PC-3 (cell line): ENCODE measurements at regions not wholly inside any gene's neighbourhood (a gene's known extent, or its start where the extent isn't known, plus 50 kb on each side); places are given as distances from the start of the nearest gene placed in this dataset.

ENCODE experiments used
- ATAC-seq: fragments of 200-7000 bp; cut with Tn5 transposase; 2 replicates; pipeline ENCODE4 v1.9.1; 2020; ENCODE audit warnings: mild to moderate bottlenecking, moderate library complexity
- BruUV-seq: library from RNA; stranded (reverse); fragments of 400-500 nt; replicated peaks from 2 replicates; lab custom pipeline; 2021; lab: Mats Ljungman, UMichigan
- CTCF ChIA-PET: fragments of 300-600 bp; sonication (Branson Sonifier 250); formaldehyde crosslinking; loops from one replicate; lab custom pipeline; 2022; ENCODE audit warnings: antibody characterized with exemption; lab: Charles Lee
- POLR2A ChIA-PET: fragments of 300-600 bp; sonication (Branson Sonifier 250); formaldehyde crosslinking; loops from one replicate; lab custom pipeline; 2022; ENCODE audit warnings: antibody characterized with exemption; ENCODE audit not compliant: unreplicated experiment; lab: Charles Lee
- DNase-seq: peaks from one replicate; pipeline ENCODE4 v3.0.0-alpha.2; 2015
- H2AFZ ChIP-seq: fragments of 300-600 bp; sonication (generic); 2 replicates; pipeline ENCODE4 v1.6.0; 2016; ENCODE audit warnings: antibody characterized with exemption, low read length
- H3F3A ChIP-seq: fragments of 300-600 bp; sonication (generic); one replicate; pipeline ENCODE4 v1.6.0; 2017; ENCODE audit warnings: antibody characterized with exemption, low read length, control low read depth, mild to moderate bottlenecking; ENCODE audit not compliant: unreplicated experiment
- H3K27ac ChIP-seq: fragments of 300-600 bp; sonication (generic); 2 replicates; pipeline ENCODE4 v1.5.1; 2016; ENCODE audit warnings: mild to moderate bottlenecking, low read length
- H3K27me3 ChIP-seq: fragments of 300-600 bp; sonication (generic); 2 replicates; pipeline ENCODE4 v1.6.1; 2016; ENCODE audit warnings: low read length, mixed read lengths
- H3K36me3 ChIP-seq: fragments of 300-600 bp; sonication (generic); 2 replicates; pipeline ENCODE4 v1.6.1; 2016; ENCODE audit warnings: low read depth, mixed run types, low read length, mixed read lengths
- H3K4me1 ChIP-seq: fragments of 300-600 bp; sonication (generic); 2 replicates; pipeline ENCODE4 v1.5.1; 2016; ENCODE audit warnings: low read length; ENCODE audit not compliant: insufficient read depth
- H3K4me2 ChIP-seq: fragments of 300-600 bp; sonication (generic); 2 replicates; pipeline ENCODE4 v1.6.0; 2016; ENCODE audit warnings: low read length
- H3K4me3 ChIP-seq: fragments of 300-600 bp; sonication (generic); 2 replicates; pipeline ENCODE4 v1.5.1; 2016; ENCODE audit warnings: mild to moderate bottlenecking, low read length, mixed read lengths
- H3K79me2 ChIP-seq: fragments of 300-600 bp; sonication (generic); 2 replicates; pipeline ENCODE4 v1.6.1; 2017; ENCODE audit warnings: low read length, mixed read lengths
- H3K9ac ChIP-seq: fragments of 300-600 bp; sonication (generic); 2 replicates; pipeline ENCODE4 v1.6.0; 2016; ENCODE audit warnings: mild to moderate bottlenecking, low read length
- H3K9me2 ChIP-seq: fragments of 300-600 bp; sonication (generic); replicated peaks from 2 replicates; pipeline ENCODE4 v1.6.1; 2016; ENCODE audit warnings: mixed run types, low read length, mixed read lengths
- H3K9me3 ChIP-seq: fragments of 300-600 bp; sonication (generic); 2 replicates; pipeline ENCODE4 v1.6.1; 2016; ENCODE audit warnings: low read length, mixed read lengths
- H4K20me1 ChIP-seq: fragments of 300-600 bp; sonication (generic); 2 replicates; pipeline ENCODE4 v1.6.1; 2016; ENCODE audit warnings: low read length, mixed read lengths
- EZH2 ChIP-seq: fragments of 300-600 bp; sonication (generic); IDR thresholded peaks from one replicate; pipeline ENCODE4 v1.6.1; 2017; ENCODE audit warnings: antibody characterized with exemption, mild to moderate bottlenecking, low read length; ENCODE audit not compliant: unreplicated experiment
- EZH2phosphoT487 ChIP-seq: fragments of 300-600 bp; sonication (generic); IDR thresholded peaks from 2 replicates; pipeline ENCODE4 v1.6.1; 2018; ENCODE audit warnings: mild to moderate bottlenecking, antibody characterized with exemption, low read length, borderline replicate concordance
- intact Hi-C: fragments of 100-400 bp; cut with micrococcal nuclease; formaldehyde crosslinking; loops from 2 replicates; pipeline ENCODE4 v1.9.0; 2023
- TF ChIP-seq, protein P1 (sequence below): fragments of 300-600 bp; sonication (generic); conservative IDR thresholded peaks from 2 replicates; pipeline ENCODE4 v1.5.1; 2017; ENCODE audit warnings: antibody characterized with exemption, low read depth, mild to moderate bottlenecking, low read length

- no peaks in the 10 kb centered on the region for H3K79me2 ChIP-seq
- no TSS peak for BruUV-seq
- no peak for TF ChIP-seq EZH2phosphoT487
- TF ChIP-seq, protein P1, sequence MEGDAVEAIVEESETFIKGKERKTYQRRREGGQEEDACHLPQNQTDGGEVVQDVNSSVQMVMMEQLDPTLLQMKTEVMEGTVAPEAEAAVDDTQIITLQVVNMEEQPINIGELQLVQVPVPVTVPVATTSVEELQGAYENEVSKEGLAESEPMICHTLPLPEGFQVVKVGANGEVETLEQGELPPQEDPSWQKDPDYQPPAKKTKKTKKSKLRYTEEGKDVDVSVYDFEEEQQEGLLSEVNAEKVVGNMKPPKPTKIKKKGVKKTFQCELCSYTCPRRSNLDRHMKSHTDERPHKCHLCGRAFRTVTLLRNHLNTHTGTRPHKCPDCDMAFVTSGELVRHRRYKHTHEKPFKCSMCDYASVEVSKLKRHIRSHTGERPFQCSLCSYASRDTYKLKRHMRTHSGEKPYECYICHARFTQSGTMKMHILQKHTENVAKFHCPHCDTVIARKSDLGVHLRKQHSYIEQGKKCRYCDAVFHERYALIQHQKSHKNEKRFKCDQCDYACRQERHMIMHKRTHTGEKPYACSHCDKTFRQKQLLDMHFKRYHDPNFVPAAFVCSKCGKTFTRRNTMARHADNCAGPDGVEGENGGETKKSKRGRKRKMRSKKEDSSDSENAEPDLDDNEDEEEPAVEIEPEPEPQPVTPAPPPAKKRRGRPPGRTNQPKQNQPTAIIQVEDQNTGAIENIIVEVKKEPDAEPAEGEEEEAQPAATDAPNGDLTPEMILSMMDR: no peak
- TF ChIP-seq EZH2: no peak
- CTCF ChIA-PET: interaction anchor here (0.5 kb wide), 1 partner anchor 54 kb away, joined by 3 read pairs; no protein-coding TSS in a partner anchor
- H4K20me1 ChIP-seq: no peaks in the 10 kb centered on the region
- H3K27ac ChIP-seq: no peak overlapping the region
- H3K36me3 ChIP-seq: no peaks in the 10 kb centered on the region
- H3K27me3 ChIP-seq: peaks cover 28% of the 10 kb centered on the region; the same call in 1 of the 2 replicates
- H3K4me3 ChIP-seq: no peak overlapping the region
- ATAC-seq: no peak
- no peaks in the 10 kb centered on the region for H3F3A ChIP-seq
- POLR2A ChIA-PET: no interaction called here
- no peak overlapping the region for H2AFZ ChIP-seq
- H3K4me2 ChIP-seq: no peak overlapping the region
- no peak overlapping the region for H3K9ac ChIP-seq
- intact Hi-C loops: no loop called here
- H3K9me2 ChIP-seq: no peaks in the 10 kb centered on the region
- H3K4me1 ChIP-seq: peaks cover 3% of the 10 kb centered on the region; the same call in 1 of the 2 replicates
- no peaks in the 10 kb centered on the region for H3K9me3 ChIP-seq
- DNase-seq: no peak
These were observed 314.7 kb upstream of the SPRED2 start for GRCh38 chr2:65746931-65747675.

DNA sequence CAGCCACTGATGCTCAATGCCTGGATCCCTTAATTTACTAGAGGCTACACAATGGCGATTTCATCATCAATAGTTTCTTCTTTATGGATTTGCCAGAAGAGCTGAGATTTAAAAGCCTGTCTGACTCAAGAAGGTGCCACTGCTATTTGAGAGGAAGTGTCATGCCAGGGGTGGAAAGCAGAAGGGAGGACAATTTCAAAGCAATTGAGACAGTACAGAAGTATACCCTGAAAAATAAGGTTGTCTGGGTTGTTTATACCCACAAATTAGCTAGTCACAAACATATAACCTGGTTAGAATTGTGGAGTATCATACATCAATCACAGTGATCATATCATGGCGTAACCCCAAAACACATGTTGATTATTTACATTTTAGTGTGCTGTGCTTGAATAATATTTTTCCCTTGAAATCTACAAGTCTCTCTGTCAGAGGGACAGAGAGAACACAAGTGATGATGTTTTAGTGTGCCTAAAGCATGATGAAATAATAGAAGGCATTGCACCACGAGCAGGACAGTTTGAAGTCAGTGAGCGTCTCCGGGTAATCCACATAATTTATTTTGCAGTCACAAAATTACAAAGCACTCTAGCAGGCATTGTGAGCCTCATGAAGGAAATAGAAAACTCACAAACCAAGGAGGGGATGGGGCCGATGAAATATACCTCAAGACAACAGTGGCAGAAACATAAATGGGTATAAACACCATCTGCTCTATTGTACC, 312.2 kb upstream of the SPRED2 start:
- no peaks in the 10 kb centered on the region for H3F3A ChIP-seq
- H3K36me3 ChIP-seq: no peaks in the 10 kb centered on the region
- no peak for ATAC-seq
- no peak overlapping the region for H3K27ac ChIP-seq
- POLR2A ChIA-PET: no interaction called here
- peaks cover under 1% of the 10 kb centered on the region; the same call in 1 of the 2 replicates for H3K4me1 ChIP-seq
- no peaks in the 10 kb centered on the region for H3K79me2 ChIP-seq
- H3K9ac ChIP-seq: no peak overlapping the region
- peaks cover 39% of the 10 kb centered on the region for H3K27me3 ChIP-seq
- no peaks in the 10 kb centered on the region for H4K20me1 ChIP-seq
- no peak overlapping the region for H2AFZ ChIP-seq
- intact Hi-C loops: no loop called here
- no peak overlapping the region for H3K4me3 ChIP-seq
- TF ChIP-seq, protein P1: no peak
- TF ChIP-seq EZH2phosphoT487: no peak
- no peak for TF ChIP-seq EZH2
- H3K9me2 ChIP-seq: no peaks in the 10 kb centered on the region
- BruUV-seq: no TSS peak
- DNase-seq: no peak
- CTCF ChIA-PET: no interaction called here
- H3K9me3 ChIP-seq: no peaks in the 10 kb centered on the region
- no peak overlapping the region for H3K4me2 ChIP-seq

GRCh38 chr2:65742977-65743376, 310.6 kb upstream of the SPRED2 start:
- H3K27me3 ChIP-seq: peaks cover 53% of the 10 kb centered on the region
- H2AFZ ChIP-seq: no peak overlapping the region
- H3K36me3 ChIP-seq: no peaks in the 10 kb centered on the region
- intact Hi-C loops: no loop called here
- no peak overlapping the region for H3K4me2 ChIP-seq
- TF ChIP-seq, protein P1: peak; percentile 19; the same call in 1 of the 2 replicates
- no peak for TF ChIP-seq EZH2
- H3K9me3 ChIP-seq: no peaks in the 10 kb centered on the region
- CTCF ChIA-PET: interaction anchor here (0.5 kb wide), 1 partner anchor 686 kb away, joined by 3 read pairs; no protein-coding TSS in a partner anchor
- no peak for ATAC-seq
- H3K27ac ChIP-seq: no peak overlapping the region
- no peaks in the 10 kb centered on the region for H3K9me2 ChIP-seq
- H3K4me3 ChIP-seq: no peak overlapping the region
- H3K4me1 ChIP-seq: no peaks in the 10 kb centered on the region
- POLR2A ChIA-PET: no interaction called here
- no peak overlapping the region for H3K9ac ChIP-seq
- no TSS peak for BruUV-seq
- no peak for DNase-seq
- H3K79me2 ChIP-seq: no peaks in the 10 kb centered on the region
- H4K20me1 ChIP-seq: no peaks in the 10 kb centered on the region
- H3F3A ChIP-seq: no peaks in the 10 kb centered on the region
